ENCODE measurements at regions not wholly inside any gene's neighbourhood (a gene's known extent, or its start where the extent isn't known, plus 50 kb on each side); places are given as distances from the start of the nearest gene placed in this dataset.

- Histone ChIP-seq H3K36me3 (no peaks in the 10 kb centered on the region), H3K27ac (no peak overlapping the region), H3K4me1 (no peaks in the 10 kb centered on the region), H3K9me3 (no peaks in the 10 kb centered on the region), H3K4me3 (no peak overlapping the region), H3K27me3 (no peaks in the 10 kb centered on the region)
- DNase-seq = no peak
- TF ChIP-seq POLR2A (IDR thresholded peaks at IDR 0.05) (no peak), CTCF (IDR thresholded peaks at IDR 0.05 in 4 of 5, conservative IDR thresholded peaks at IDR 0.05 in 1 of 5) (no peak)
- in situ Hi-C loops (cut with MboI; ENCODE audit: low sequenced_read_pairs in 4 of 4) = no loop called here
- no peak for ATAC-seq
- intact Hi-C loops (cut with DNase I; ENCODE audit: low total_unique reads) = no loop called here
Observed at GRCh38 chr4:35548921-35549320, 695.4 kb downstream of the ARAP2 start.

GRCh38 chr4:35556387-35556786, 687.9 kb downstream of the ARAP2 start:
- TF ChIP-seq POLR2A (IDR thresholded peaks at IDR 0.05) (no peak), CTCF (IDR thresholded peaks at IDR 0.05 in 4 of 5, conservative IDR thresholded peaks at IDR 0.05 in 1 of 5) (no peak)
- Histone ChIP-seq H3K27ac (no peak overlapping the region), H3K27me3 (no peaks in the 10 kb centered on the region), H3K4me1 (no peaks in the 10 kb centered on the region), H3K9me3 (peaks cover 0 to 3% (median 0%) of the 10 kb centered on the region in 3 donors), H3K36me3 (no peaks in the 10 kb centered on the region), H3K4me3 (no peak overlapping the region)
- intact Hi-C loops (cut with DNase I; ENCODE audit: low total_unique reads) (no loop called here), in situ Hi-C loops (cut with MboI; ENCODE audit: low sequenced_read_pairs in 4 of 4) (no loop called here)
- no peak for ATAC-seq
- no peak for DNase-seq

GRCh38 chr4:35559559-35560365, 684.6 kb downstream of the ARAP2 start:
- Histone ChIP-seq H3K9me3 (peaks cover 0 to 3% (median 0%) of the 10 kb centered on the region in 3 donors), H3K4me1 (no peaks in the 10 kb centered on the region), H3K27me3 (no peaks in the 10 kb centered on the region), H3K27ac (no peak overlapping the region), H3K36me3 (no peaks in the 10 kb centered on the region), H3K4me3 (no peak overlapping the region)
- no peak for DNase-seq
- in situ Hi-C loops (cut with MboI; ENCODE audit: low sequenced_read_pairs in 4 of 4) (no loop called here), intact Hi-C loops (cut with DNase I; ENCODE audit: low total_unique reads) (no loop called here)
- no peak for ATAC-seq
- TF ChIP-seq CTCF (IDR thresholded peaks at IDR 0.05 in 4 of 5, conservative IDR thresholded peaks at IDR 0.05 in 1 of 5) (no peak), POLR2A (IDR thresholded peaks at IDR 0.05) (no peak)

GRCh38 chr4:35562861-35563260, 681.5 kb downstream of the ARAP2 start:
- Histone ChIP-seq H3K9me3 (no peaks in the 10 kb centered on the region), H3K27me3 (no peaks in the 10 kb centered on the region), H3K27ac (no peak overlapping the region), H3K36me3 (no peaks in the 10 kb centered on the region), H3K4me1 (no peaks in the 10 kb centered on the region), H3K4me3 (no peak overlapping the region)
- intact Hi-C loops (cut with DNase I; ENCODE audit: low total_unique reads) = no loop called here
- in situ Hi-C loops (cut with MboI; ENCODE audit: low sequenced_read_pairs in 4 of 4) = no loop called here
- ATAC-seq (no peak), DNase-seq (no peak)
- no peak for TF ChIP-seq CTCF (IDR thresholded peaks at IDR 0.05 in 4 of 5, conservative IDR thresholded peaks at IDR 0.05 in 1 of 5)
- no peak for TF ChIP-seq POLR2A (IDR thresholded peaks at IDR 0.05)

- no peaks in the 10 kb centered on the region for H3K27me3 ChIP-seq
- intact Hi-C loops (cut with DNase I; ENCODE audit: low total_unique reads) (no loop called here), in situ Hi-C loops (cut with MboI; ENCODE audit: low sequenced_read_pairs in 4 of 4) (no loop called here)
- TF ChIP-seq CTCF (IDR thresholded peaks at IDR 0.05 in 4 of 5, conservative IDR thresholded peaks at IDR 0.05 in 1 of 5) (no peak), POLR2A (IDR thresholded peaks at IDR 0.05) (no peak)
- no peaks in the 10 kb centered on the region for H3K4me1 ChIP-seq
- DNase-seq = no peak
- ATAC-seq = no peak
- no peaks in the 10 kb centered on the region for H3K9me3 ChIP-seq
- no peak overlapping the region for H3K4me3 ChIP-seq
- no peak overlapping the region for H3K27ac ChIP-seq
- no peaks in the 10 kb centered on the region for H3K36me3 ChIP-seq
Observed at GRCh38 chr4:35565640-35566039, 678.7 kb downstream of the ARAP2 start.
